Rectal smooth muscle tissue (tissue), 1 donor: ENCODE measurements at regions not wholly inside any gene's neighbourhood (a gene's known extent, or its start where the extent isn't known, plus 50 kb on each side); places are given as distances from the start of the nearest gene placed in this dataset.

Experiments
- H3K27ac ChIP-seq: one replicate; pipeline ENCODE4 v1.7.0; 2013; ENCODE audit warnings: low read depth, low read length, inconsistent platforms
- H3K27me3 ChIP-seq: one replicate; pipeline ENCODE4 v1.7.0; 2013; ENCODE audit warnings: low read length; ENCODE audit not compliant: control insufficient read depth, insufficient read depth
- H3K36me3 ChIP-seq: one replicate; pipeline ENCODE4 v1.7.0; 2013; ENCODE audit warnings: low read length; ENCODE audit not compliant: control insufficient read depth, insufficient read depth
- H3K4me1 ChIP-seq: one replicate; pipeline ENCODE4 v1.7.0; 2013; ENCODE audit warnings: low read length; ENCODE audit not compliant: control insufficient read depth, insufficient read depth
- H3K4me3 ChIP-seq: one replicate; pipeline ENCODE4 v1.7.0; 2013; ENCODE audit warnings: low read length
- H3K9ac ChIP-seq: one replicate; pipeline ENCODE4 v1.7.0; 2013; ENCODE audit warnings: low read length

DNA sequence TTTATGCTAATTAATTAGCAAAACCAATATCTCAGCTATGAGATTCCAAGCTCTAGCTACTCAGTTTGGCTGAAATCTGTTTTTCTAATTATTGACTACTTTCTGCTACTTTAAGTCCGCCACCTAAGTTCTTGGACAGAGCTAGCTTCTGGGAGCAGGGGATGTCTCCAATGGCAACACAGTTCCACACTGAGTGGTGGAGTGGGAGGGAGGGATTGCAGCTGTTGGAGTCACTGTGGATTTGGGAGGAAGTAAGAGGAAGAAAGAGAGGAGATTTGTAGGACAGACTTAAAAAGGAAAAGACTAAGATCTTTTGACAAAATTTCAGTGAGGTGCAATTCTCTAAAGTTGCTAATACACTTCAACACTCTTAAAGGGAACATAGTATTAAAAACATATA lies 450.8 kb downstream of the NFIB start:
- H3K27me3 ChIP-seq: no peaks in the 10 kb centered on the region
- H3K4me1 ChIP-seq: no peaks in the 10 kb centered on the region
- H3K4me3 ChIP-seq: no peak overlapping the region
- H3K36me3 ChIP-seq: no peaks in the 10 kb centered on the region
- H3K27ac ChIP-seq: no peak overlapping the region
- H3K9ac ChIP-seq: no peak overlapping the region

- H3K9ac ChIP-seq: no peak overlapping the region
- no peaks in the 10 kb centered on the region for H3K4me1 ChIP-seq
- no peaks in the 10 kb centered on the region for H3K36me3 ChIP-seq
- no peak overlapping the region for H3K27ac ChIP-seq
- H3K27me3 ChIP-seq: no peaks in the 10 kb centered on the region
- H3K4me3 ChIP-seq: no peak overlapping the region
Observed at GRCh38 chr9:13862654-13863053, 451.3 kb downstream of the NFIB start.

GRCh38 chr9:13860946-13861640 lies 452.8 kb downstream of the NFIB start:
- Histone ChIP-seq H3K36me3 (no peaks in the 10 kb centered on the region), H3K4me1 (no peaks in the 10 kb centered on the region), H3K4me3 (no peak overlapping the region), H3K27ac (no peak overlapping the region), H3K27me3 (no peaks in the 10 kb centered on the region), H3K9ac (no peak overlapping the region)

DNA sequence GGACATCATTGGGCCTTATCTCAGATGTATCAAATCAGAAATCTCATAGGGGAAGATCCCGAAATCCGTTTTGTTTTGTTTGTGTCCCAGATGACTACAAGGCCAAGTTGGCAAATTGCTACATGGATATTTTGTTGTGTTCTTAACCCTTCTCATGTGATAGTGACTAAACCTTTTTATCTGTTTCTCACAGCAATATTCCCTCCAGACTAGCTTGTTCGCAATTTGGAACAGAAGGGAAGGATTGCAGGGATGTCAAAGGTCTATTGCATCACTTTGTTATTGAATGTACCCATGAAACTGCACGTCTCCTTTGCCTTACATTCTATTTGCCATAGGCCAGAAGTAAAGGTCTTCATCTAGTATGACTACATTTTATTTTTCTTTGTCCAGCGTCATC lies 453.9 kb downstream of the NFIB start:
- H3K27me3 ChIP-seq: no peaks in the 10 kb centered on the region
- H3K36me3 ChIP-seq: no peaks in the 10 kb centered on the region
- H3K4me1 ChIP-seq: no peaks in the 10 kb centered on the region
- no peak overlapping the region for H3K4me3 ChIP-seq
- H3K9ac ChIP-seq: no peak overlapping the region
- H3K27ac ChIP-seq: no peak overlapping the region

DNA sequence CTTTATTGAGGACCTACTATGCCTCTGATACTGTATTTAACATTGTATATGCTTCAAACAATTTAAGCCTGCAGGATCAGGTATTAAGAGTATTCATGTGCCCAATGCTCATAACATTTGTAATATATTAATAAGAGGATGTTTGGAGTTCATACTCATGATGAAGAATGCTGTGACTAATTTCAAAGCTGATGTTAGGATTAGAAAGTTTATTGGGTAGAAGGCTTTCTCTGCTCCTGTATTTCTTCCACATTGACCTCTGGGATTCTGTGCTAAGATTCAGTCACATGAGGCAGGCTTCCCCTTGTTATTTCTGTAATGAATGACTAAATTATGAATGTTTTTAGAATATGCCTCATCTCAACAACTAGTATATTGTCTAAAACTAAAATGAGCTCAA lies 456.4 kb downstream of the NFIB start:
- no peak overlapping the region for H3K4me3 ChIP-seq
- H3K27ac ChIP-seq: no peak overlapping the region
- no peaks in the 10 kb centered on the region for H3K27me3 ChIP-seq
- H3K36me3 ChIP-seq: no peaks in the 10 kb centered on the region
- H3K9ac ChIP-seq: no peak overlapping the region
- H3K4me1 ChIP-seq: no peaks in the 10 kb centered on the region

GRCh38 chr9:13847270-13847669 lies 466.7 kb downstream of the NFIB start:
- H3K36me3 ChIP-seq: no peaks in the 10 kb centered on the region
- no peak overlapping the region for H3K4me3 ChIP-seq
- H3K9ac ChIP-seq: no peak overlapping the region
- H3K27me3 ChIP-seq: no peaks in the 10 kb centered on the region
- no peaks in the 10 kb centered on the region for H3K4me1 ChIP-seq
- no peak overlapping the region for H3K27ac ChIP-seq

GRCh38 chr9:13845460-13845859 lies 468.5 kb downstream of the NFIB start:
- no peak overlapping the region for H3K9ac ChIP-seq
- no peaks in the 10 kb centered on the region for H3K36me3 ChIP-seq
- H3K4me1 ChIP-seq: no peaks in the 10 kb centered on the region
- H3K4me3 ChIP-seq: no peak overlapping the region
- H3K27ac ChIP-seq: no peak overlapping the region
- no peaks in the 10 kb centered on the region for H3K27me3 ChIP-seq

DNA sequence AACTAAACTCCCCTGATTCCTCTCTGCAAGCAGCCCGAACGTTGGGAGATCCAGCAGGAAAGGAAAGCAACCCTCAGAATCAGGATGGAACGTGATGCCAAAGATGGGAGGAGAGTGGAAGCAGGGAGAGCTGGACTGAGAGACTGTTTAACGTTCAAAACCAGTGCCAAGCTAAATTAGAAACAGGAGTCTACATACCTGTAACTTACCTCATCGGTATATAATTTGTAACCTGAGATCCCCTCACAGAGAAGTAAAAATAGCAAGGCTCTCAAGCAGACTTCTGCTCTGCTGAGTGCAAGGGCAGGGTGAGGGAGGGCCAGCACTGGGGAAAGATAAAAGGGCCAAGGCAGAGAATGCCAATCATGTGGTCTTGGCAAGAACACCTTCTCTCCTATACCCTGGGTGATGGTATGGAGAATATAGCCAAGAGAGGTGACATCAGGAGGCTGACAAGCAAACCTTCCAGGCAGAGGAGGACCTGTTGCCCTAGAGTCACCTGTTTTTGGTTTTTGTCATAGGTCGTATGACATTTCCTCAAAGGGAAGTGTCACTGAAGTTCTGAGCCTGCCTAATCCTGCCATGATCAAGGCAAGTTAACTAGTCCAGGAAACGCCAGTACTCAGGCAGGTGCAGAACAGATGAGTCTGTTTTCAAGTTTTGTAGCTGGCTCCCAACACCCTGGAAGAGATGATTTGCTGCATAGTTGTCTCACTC lies 472.0 kb downstream of the NFIB start:
- Histone ChIP-seq H3K27ac (no peak overlapping the region), H3K4me1 (no peaks in the 10 kb centered on the region), H3K27me3 (no peaks in the 10 kb centered on the region), H3K36me3 (no peaks in the 10 kb centered on the region), H3K4me3 (no peak overlapping the region), H3K9ac (no peak overlapping the region)

DNA sequence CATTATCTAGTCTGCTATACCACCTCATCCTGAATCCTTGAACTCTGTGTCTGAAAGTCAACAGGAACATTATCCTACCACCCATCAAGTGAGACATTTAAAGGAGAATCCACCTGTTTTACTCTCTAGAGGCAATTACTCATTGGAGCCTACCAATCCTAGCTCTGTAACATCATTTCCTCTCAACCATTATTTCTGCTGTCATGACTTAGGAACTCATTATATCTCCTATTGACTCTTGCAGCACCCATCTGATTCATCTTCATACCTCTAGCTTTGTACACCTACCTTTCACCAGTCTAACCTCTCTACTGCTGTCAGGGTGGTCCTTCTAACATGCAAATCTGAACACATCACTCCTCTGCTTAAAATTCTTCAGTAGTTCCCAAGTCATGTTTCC lies 481.5 kb downstream of the NFIB start:
- H3K9ac ChIP-seq: no peak overlapping the region
- no peak overlapping the region for H3K27ac ChIP-seq
- H3K4me3 ChIP-seq: no peak overlapping the region
- H3K27me3 ChIP-seq: no peaks in the 10 kb centered on the region
- H3K36me3 ChIP-seq: no peaks in the 10 kb centered on the region
- no peaks in the 10 kb centered on the region for H3K4me1 ChIP-seq

DNA sequence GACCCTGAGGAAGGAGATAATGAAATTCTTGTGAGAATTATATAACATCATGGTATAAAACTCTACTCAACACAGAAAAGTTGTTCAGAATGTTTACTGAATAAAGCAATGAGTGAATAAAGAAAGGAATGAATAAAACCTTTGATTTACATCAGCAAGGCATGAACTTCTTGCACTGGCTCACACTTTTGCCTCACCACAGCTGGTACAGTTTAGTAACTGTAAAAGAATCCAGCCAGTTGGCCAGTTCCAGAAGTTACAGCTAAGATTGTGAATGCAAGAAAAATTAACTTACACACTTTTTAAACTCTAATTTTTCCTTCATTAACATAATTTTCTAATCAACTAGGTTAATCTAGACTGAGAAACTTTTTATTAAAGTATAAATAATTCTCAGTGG lies 490.9 kb downstream of the NFIB start:
- H3K9ac ChIP-seq: no peak overlapping the region
- H3K27ac ChIP-seq: no peak overlapping the region
- H3K36me3 ChIP-seq: no peaks in the 10 kb centered on the region
- H3K4me3 ChIP-seq: no peak overlapping the region
- H3K27me3 ChIP-seq: no peaks in the 10 kb centered on the region
- no peaks in the 10 kb centered on the region for H3K4me1 ChIP-seq

DNA sequence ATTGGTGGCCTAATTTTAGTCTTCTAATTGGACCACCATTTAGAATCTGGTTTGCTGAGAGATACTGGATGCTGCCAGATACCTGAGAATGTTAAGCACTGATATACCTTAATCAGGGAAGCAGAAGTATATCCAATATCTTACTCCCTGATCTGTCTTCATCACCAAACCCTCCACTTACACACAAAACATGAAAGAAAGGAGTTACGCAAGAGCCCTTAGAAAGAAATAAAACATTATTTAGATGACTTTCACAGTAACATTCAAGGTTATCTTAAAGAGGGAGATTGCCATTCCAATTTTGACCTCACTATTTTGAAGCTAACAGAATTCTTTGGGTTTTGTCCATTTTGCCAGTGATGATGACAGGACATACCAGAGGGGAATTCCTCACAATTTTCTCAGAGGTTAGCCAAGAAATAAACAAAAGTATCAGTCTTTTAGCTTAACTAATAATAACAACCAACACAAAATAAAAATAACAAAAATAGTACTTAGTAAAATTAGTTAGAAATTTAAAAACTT lies 496.1 kb downstream of the NFIB start:
- Histone ChIP-seq H3K27ac (no peak overlapping the region), H3K9ac (no peak overlapping the region), H3K4me3 (no peak overlapping the region), H3K4me1 (no peaks in the 10 kb centered on the region), H3K27me3 (no peaks in the 10 kb centered on the region), H3K36me3 (no peaks in the 10 kb centered on the region)

DNA sequence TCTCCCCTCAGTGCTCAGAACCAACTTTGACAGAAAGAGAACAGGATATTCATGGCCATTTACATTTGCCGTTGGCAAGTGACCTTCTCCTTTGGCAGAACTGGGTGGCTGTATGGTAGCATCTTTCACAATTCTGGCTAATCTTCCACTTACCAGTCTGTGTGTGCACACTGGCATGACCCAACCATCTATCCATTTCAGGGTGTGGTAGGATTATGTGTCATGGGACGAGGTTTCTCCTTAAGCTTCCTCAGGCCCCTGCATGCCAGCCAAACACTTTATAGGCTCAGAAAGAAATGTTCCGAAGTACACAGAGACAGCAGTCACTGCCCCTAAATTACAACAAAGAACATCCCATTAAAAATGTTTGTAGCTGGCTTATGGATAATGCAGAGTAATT lies 497.1 kb downstream of the NFIB start:
- Histone ChIP-seq H3K4me3 (no peak overlapping the region), H3K27me3 (no peaks in the 10 kb centered on the region), H3K4me1 (no peaks in the 10 kb centered on the region), H3K9ac (no peak overlapping the region), H3K36me3 (no peaks in the 10 kb centered on the region), H3K27ac (no peak overlapping the region)
